Natural killer cell (primary cell): ENCODE measurements at regions not wholly inside any gene's neighbourhood (a gene's known extent, or its start where the extent isn't known, plus 50 kb on each side); places are given as distances from the start of the nearest gene placed in this dataset.
A peak's percentile ranks its signal among the peaks of the same experiment; 100 is the strongest.

ENCODE experiments used
- ATAC-seq, 3 donors: fragments of 150-1000 bp in 2 of 3; fragments of 200-7000 bp in 1 of 3; cut with Tn5 transposase; 1 replicate in 1 of 3; 2 replicates in 2 of 3; pipeline ENCODE4 v1.10.0; 2021; ENCODE audit warnings: mild to moderate bottlenecking in 2 of 3, moderate library complexity in 2 of 3
- DNase-seq, 2 donors: peaks; one replicate each; pipeline versions ENCODE4 v3.0.0 to v3.0.0-alpha.2; 2013 to 2021; ENCODE audit warnings: mixed read lengths in 1 of 2
- H3K27ac ChIP-seq: one replicate; pipeline ENCODE4 v1.5.1; 2013; ENCODE audit warnings: mild to moderate bottlenecking, low read length
- H3K27me3 ChIP-seq: one replicate; pipeline ENCODE4 v1.6.1; 2013; ENCODE audit warnings: low read length; ENCODE audit not compliant: control insufficient read depth, insufficient read depth
- H3K36me3 ChIP-seq: one replicate; pipeline ENCODE4 v1.6.1; 2013; ENCODE audit warnings: low read length; ENCODE audit not compliant: control insufficient read depth, insufficient read depth
- H3K4me1 ChIP-seq: one replicate; pipeline ENCODE4 v1.6.1; 2013; ENCODE audit warnings: low read length; ENCODE audit not compliant: control insufficient read depth, insufficient read depth
- H3K4me3 ChIP-seq: one replicate; pipeline ENCODE4 v1.5.1; 2013; ENCODE audit warnings: low read length
- H3K9me3 ChIP-seq: one replicate; pipeline ENCODE4 v1.6.1; 2013; ENCODE audit warnings: low read length; ENCODE audit not compliant: control insufficient read depth, insufficient read depth
- H3K27ac Mint-ChIP-seq, 2 donors: one replicate each; pipeline ENCODE4 v1.8.0; 2022; ENCODE audit warnings: mild to moderate bottlenecking in 2 of 2, mixed read lengths in 2 of 2, moderate library complexity in 1 of 2
- H3K27me3 Mint-ChIP-seq, 2 donors: one replicate each; pipeline ENCODE4 v1.8.0; 2022; ENCODE audit warnings: low read depth in 2 of 2, mixed read lengths in 2 of 2
- H3K36me3 Mint-ChIP-seq: one replicate; pipeline ENCODE4 v1.8.0; 2022; ENCODE audit warnings: mixed read lengths
- H3K4me1 Mint-ChIP-seq, 2 donors: one replicate each; pipeline ENCODE4 v1.8.0; 2022; ENCODE audit warnings: mixed read lengths in 2 of 2
- H3K4me3 Mint-ChIP-seq: one replicate; pipeline ENCODE4 v1.8.0; 2022; ENCODE audit warnings: mild to moderate bottlenecking, moderate library complexity, mixed read lengths
- H3K9me3 Mint-ChIP-seq, 2 donors: one replicate each; pipeline ENCODE4 v1.8.0; 2022; ENCODE audit warnings: mixed read lengths in 2 of 2
- WGBS: methylation state at CpG from one replicate; pipeline ENCODE4 v1.1.7; 2013; ENCODE audit warnings: missing lambda C conversion rate; ENCODE audit not compliant: insufficient coverage; 5-methylcytosine and 5-hydroxymethylcytosine counted together
- intact Hi-C: fragments of 100-400 bp; cut with micrococcal nuclease; formaldehyde crosslinking; loops from one replicate; pipeline ENCODE4 v1.14.2; 2022
- TF ChIP-seq, protein P1 (sequence below): fragments of 200-600 bp; IDR thresholded peaks from one replicate; pipeline ENCODE4 v1.8.0; 2022; ENCODE audit warnings: antibody characterized with exemption

- ATAC-seq = peak in 2 of 3 donors; percentile 26 to 36
- H3K27me3 Mint-ChIP-seq = peaks cover 12 to 20% of the 10 kb centered on the region in 2 donors
Observed at GRCh38 chr7:24227068-24227467, 56.9 kb upstream of the NPY start.

DNA sequence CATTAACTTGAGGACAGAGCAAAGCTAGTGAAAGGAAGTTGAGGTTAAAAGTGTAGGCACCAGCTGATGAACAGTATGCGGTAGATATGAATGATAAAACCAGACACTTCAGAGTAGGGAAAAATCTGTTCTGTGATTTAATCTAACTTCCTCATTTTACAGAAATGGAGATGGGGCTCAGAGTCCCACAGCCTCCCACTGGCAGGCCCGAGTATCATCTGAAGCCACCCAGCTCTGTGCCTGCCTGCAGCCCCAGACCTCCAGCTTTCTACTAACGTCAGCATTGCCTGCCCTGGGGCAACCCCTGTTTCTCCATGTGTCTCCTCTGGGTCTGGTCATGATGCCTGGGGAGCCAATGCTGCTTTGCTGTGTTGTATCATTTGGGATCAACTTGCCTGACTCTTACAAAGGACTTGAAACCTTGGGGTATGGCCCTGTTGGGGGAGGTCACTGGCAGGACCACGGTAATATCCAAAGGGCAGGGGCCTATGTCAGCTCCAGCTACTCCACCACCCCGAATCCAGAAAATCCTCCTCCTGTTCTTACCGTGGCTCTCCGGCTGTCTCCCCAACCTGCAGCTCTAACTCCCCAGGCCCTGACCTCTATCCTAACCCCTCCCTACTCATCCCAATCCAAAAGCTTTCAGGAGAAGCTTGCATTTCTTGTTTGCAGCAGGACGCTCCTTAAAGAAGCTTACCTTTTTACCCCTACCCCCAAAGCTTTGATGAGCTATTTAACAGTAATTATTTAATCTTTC, 56.2 kb upstream of the NPY start:
- peak; percentile 36 to 66 (median 46) for ATAC-seq
- Mint-ChIP-seq H3K36me3 (no peaks in the 10 kb centered on the region), H3K9me3 (no peaks in the 10 kb centered on the region), H3K4me3 (peak overlapping the region; percentile 8), H3K27ac (no peak overlapping the region), H3K27me3 (peaks cover 12 to 16% of the 10 kb centered on the region in 2 donors), H3K4me1 (peaks cover 18 to 19% of the 10 kb centered on the region in 2 donors)
- DNase-seq = peak in 1 of 2 donors; percentile 37
- TF ChIP-seq, protein P1, sequence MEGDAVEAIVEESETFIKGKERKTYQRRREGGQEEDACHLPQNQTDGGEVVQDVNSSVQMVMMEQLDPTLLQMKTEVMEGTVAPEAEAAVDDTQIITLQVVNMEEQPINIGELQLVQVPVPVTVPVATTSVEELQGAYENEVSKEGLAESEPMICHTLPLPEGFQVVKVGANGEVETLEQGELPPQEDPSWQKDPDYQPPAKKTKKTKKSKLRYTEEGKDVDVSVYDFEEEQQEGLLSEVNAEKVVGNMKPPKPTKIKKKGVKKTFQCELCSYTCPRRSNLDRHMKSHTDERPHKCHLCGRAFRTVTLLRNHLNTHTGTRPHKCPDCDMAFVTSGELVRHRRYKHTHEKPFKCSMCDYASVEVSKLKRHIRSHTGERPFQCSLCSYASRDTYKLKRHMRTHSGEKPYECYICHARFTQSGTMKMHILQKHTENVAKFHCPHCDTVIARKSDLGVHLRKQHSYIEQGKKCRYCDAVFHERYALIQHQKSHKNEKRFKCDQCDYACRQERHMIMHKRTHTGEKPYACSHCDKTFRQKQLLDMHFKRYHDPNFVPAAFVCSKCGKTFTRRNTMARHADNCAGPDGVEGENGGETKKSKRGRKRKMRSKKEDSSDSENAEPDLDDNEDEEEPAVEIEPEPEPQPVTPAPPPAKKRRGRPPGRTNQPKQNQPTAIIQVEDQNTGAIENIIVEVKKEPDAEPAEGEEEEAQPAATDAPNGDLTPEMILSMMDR = no peak
- no peak overlapping the region for H3K27ac ChIP-seq
- H3K36me3 ChIP-seq = no peaks in the 10 kb centered on the region
- H3K4me1 ChIP-seq = peaks cover 15% of the 10 kb centered on the region
- intact Hi-C loops = no loop called here
- H3K4me3 ChIP-seq = no peak overlapping the region
- no peaks in the 10 kb centered on the region for H3K27me3 ChIP-seq
- 43% methylated on average over 7 of the region's 8 CpGs for WGBS
- no peaks in the 10 kb centered on the region for H3K9me3 ChIP-seq

More at GRCh38 chr7:24227068-24227467, 56.9 kb upstream of the NPY start:
- Mint-ChIP-seq H3K4me1 (peaks cover 18 to 19% of the 10 kb centered on the region in 2 donors), H3K36me3 (no peaks in the 10 kb centered on the region), H3K27ac (no peak overlapping the region), H3K9me3 (no peaks in the 10 kb centered on the region), H3K4me3 (no peak overlapping the region)
- intact Hi-C loops = no loop called here
- H3K27me3 ChIP-seq = no peaks in the 10 kb centered on the region
- peaks cover 15% of the 10 kb centered on the region for H3K4me1 ChIP-seq
- DNase-seq = peak in 1 of 2 donors; percentile 10
- no peaks in the 10 kb centered on the region for H3K36me3 ChIP-seq
- H3K9me3 ChIP-seq = no peaks in the 10 kb centered on the region
- 30% methylated on average over 3 of the region's 3 CpGs for WGBS
- no peak overlapping the region for H3K4me3 ChIP-seq
- TF ChIP-seq, protein P1 = no peak
- no peak overlapping the region for H3K27ac ChIP-seq

DNA sequence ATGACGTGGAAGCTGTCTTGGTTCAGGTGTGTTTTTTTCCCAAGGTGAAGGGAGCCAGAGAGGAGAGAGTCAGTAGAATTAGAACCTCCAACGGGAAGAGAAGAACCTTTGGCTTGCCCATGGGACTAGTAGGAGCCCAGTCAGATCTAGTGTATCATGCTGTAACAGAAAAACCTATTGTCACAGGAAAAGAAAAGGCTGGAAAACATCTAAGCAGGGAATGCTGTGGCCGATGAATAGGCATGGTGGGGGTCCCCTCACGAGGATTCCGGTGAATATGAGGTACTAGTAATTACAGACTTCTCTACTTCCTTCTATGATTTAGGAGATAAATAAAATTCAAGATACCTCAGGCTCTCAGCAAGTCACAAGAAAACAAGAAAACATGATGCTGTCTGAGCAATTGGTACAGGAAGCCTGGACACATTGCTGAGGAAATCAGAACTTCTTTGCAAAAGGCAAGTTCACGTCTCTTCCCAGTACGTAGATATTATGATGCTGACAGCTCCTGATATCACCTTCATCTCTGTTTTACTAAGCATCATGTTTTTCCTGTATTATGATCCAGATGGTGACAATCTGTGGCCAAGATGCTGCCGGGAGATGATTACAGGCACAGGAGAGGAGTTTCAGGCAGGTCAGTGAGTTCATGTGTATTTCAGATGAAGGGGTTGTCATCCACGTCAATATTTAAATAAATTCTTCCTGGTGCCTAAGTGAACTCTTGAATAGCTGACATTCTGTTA, 54.3 kb upstream of the NPY start:
- Histone ChIP-seq H3K4me3 (no peak overlapping the region), H3K9me3 (no peaks in the 10 kb centered on the region), H3K4me1 (peaks cover 15% of the 10 kb centered on the region), H3K27ac (no peak overlapping the region), H3K36me3 (no peaks in the 10 kb centered on the region), H3K27me3 (peaks cover under 1% of the 10 kb centered on the region)
- DNase-seq (no peak), ATAC-seq (no peak)
- H3K4me1 Mint-ChIP-seq = peaks cover 18 to 19% of the 10 kb centered on the region in 2 donors
- H3K27ac Mint-ChIP-seq = no peak overlapping the region
- intact Hi-C loops = no loop called here
- no peak overlapping the region for H3K4me3 Mint-ChIP-seq
- H3K27me3 Mint-ChIP-seq = peaks cover 15 to 20% of the 10 kb centered on the region in 2 donors
- 63% methylated on average over 5 of the region's 9 CpGs for WGBS
- H3K9me3 Mint-ChIP-seq = no peaks in the 10 kb centered on the region
- H3K36me3 Mint-ChIP-seq = no peaks in the 10 kb centered on the region
- TF ChIP-seq, protein P1 = no peak
